DOHH2 (cell line): ENCODE measurements at regions not wholly inside any gene's neighbourhood (a gene's known extent, or its start where the extent isn't known, plus 50 kb on each side); places are given as distances from the start of the nearest gene placed in this dataset.

Experiments used
- EZH2phosphoT487 ChIP-seq: fragments of 200-600 bp; sonication (generic); IDR thresholded peaks from 2 replicates; pipeline ENCODE4 v1.6.1; 2017; ENCODE audit warnings: borderline replicate concordance, mild to moderate bottlenecking, antibody characterized with exemption, low read length, moderate library complexity, mixed read lengths
- TF ChIP-seq, protein P1 (sequence below): fragments of 200-600 bp; sonication (generic); IDR thresholded peaks from one replicate; pipeline ENCODE4 v1.5.1; 2014; ENCODE audit warnings: antibody characterized with exemption, mild to moderate bottlenecking, low read depth, low read length; ENCODE audit not compliant: poor library complexity, severe bottlenecking

DNA sequence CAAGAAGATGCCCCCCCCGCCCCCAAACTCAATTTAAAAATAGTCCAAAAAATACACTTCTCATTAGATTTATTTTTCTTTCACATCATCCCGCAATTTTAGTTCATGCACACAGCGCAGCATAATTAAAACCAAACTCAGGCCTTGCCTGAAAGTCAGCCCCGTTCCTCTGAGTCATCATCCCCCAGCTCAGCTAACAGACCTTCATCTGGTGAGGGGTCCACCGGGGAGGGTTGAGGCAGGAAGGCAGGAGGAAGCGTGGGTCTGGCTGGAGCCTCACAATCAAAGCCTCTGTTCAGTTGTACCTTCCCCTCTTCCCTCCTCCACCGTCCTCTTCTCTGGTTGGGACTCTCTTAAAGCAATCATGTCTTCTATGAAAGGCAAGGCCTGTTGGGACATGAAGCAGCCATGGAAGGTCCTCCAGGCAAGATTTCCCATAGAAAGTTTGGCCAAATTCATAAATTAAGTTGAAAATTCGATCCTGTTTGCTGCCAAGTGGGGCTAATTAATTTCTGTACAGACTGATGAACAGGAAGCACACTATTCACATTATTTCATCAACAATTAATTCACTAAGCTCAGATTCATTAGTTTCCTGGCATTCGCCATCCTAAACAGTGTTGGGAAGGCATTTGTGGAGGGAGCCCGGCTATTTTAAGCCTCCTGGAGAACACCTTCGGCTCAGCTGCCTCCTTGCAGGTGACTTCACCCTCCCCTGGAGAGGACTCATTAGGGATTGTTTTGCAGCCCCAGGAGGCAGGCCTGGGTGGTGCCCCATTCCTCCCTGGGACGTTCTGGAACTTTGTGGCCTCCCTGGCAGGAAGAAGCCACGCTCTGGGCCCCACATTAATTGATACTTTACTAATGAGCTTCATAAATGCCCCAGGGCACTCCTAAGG, 72.3 kb upstream of the BNC1 start:
- TF ChIP-seq, protein P1, sequence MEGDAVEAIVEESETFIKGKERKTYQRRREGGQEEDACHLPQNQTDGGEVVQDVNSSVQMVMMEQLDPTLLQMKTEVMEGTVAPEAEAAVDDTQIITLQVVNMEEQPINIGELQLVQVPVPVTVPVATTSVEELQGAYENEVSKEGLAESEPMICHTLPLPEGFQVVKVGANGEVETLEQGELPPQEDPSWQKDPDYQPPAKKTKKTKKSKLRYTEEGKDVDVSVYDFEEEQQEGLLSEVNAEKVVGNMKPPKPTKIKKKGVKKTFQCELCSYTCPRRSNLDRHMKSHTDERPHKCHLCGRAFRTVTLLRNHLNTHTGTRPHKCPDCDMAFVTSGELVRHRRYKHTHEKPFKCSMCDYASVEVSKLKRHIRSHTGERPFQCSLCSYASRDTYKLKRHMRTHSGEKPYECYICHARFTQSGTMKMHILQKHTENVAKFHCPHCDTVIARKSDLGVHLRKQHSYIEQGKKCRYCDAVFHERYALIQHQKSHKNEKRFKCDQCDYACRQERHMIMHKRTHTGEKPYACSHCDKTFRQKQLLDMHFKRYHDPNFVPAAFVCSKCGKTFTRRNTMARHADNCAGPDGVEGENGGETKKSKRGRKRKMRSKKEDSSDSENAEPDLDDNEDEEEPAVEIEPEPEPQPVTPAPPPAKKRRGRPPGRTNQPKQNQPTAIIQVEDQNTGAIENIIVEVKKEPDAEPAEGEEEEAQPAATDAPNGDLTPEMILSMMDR = no peak
- TF ChIP-seq EZH2phosphoT487 = no peak
